ENCODE measurements at regions not wholly inside any gene's neighbourhood (a gene's known extent, or its start where the extent isn't known, plus 50 kb on each side); places are given as distances from the start of the nearest gene placed in this dataset.

DNA sequence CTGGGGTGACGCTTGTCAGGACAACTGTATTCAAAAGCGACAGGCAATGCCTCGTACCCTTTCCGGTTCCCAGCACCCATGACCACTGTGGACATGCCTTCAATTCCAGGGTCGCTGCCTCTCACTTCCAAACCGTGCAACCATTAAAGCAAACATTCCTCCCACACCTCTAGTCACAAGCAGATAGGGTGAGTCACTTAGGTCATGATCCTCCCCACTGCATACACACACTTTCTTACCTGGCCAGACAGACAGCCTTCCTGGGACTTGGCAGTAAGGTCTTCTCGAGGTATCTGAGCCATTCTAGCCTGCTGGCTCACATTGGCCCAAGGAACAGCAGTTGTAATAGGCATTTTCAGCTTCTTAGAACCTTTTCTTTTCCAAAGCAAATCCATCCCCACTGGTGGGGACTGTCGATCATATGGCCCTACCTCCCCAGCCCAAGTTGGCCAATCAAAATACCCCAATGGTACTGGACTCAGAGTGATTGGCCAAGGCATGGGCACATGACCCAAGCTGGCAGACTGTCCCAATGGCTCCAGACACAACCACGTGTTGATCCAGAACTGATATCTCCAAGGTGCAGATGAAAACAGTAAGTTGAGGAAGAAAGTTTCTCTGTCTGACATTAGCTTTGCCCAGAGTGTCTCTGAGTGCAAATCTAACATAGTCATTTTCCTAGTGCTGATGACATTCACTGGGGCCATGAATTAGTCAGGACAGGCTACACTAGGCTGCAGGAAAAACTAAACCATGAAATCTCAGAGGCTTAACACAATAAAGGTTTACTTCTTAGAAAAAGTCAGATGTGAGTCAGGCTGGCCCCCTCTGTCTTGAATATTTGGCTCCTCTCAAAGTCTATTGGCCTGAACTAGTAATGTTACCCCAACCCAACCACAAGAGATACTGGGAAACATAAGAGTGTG is 113.8 kb downstream of the RRAGC start (continued):
- TF ChIP-seq, protein P1, sequence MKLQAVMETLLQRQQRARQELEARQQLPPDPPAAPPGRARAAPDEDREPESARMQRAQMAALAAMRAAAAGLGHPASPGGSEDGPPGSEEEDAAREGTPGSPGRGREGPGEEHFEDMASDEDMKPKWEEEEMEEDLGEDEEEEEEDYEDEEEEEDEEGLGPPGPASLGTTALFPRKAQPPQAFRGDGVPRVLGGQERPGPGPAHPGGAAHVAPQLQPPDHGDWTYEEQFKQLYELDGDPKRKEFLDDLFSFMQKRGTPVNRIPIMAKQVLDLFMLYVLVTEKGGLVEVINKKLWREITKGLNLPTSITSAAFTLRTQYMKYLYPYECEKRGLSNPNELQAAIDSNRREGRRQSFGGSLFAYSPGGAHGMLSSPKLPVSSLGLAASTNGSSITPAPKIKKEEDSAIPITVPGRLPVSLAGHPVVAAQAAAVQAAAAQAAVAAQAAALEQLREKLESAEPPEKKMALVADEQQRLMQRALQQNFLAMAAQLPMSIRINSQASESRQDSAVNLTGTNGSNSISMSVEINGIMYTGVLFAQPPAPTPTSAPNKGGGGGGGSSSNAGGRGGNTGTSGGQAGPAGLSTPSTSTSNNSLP (IDR thresholded peaks at IDR 0.05; ENCODE audit: borderline replicate concordance, low read depth, low read length): no peak
- TF ChIP-seq DMBX1 (CRISPR knock-in tag; IDR thresholded peaks at IDR 0.05; ENCODE audit: borderline replicate concordance) (no peak), GATAD2A (IDR thresholded peaks at IDR 0.05) (no peak), ZNF436 (CRISPR knock-in tag; IDR thresholded peaks at IDR 0.05) (no peak), TCF7 (IDR thresholded peaks at IDR 0.05; ENCODE audit: borderline replicate concordance) (0 out of 2 replicates have a peak, but pooled peaks have one; percentile 15), ZKSCAN8 (CRISPR knock-in tag; IDR thresholded peaks at IDR 0.05) (no peak), HLTF (IDR thresholded peaks at IDR 0.05) (no peak), EP300 (IDR thresholded peaks at IDR 0.05; ENCODE audit: low read length) (peak; percentile 57; the same call in 1 of the 2 replicates), RBM25 (IDR thresholded peaks at IDR 0.05; ENCODE audit: low read depth, low read length, severe bottlenecking) (peak; percentile 52), GTF2E2 (tag; IDR thresholded peaks at IDR 0.05) (no peak), SP1 (CRISPR knock-in tag; IDR thresholded peaks at IDR 0.05) (peak; percentile 12; the same call in 1 of the 2 replicates), PHF20 (IDR thresholded peaks at IDR 0.05; ENCODE audit: partially characterized antibody) (no peak), NONO (IDR thresholded peaks at IDR 0.05; ENCODE audit: low read depth in 2 of 2, low read length in 1 of 2) (no peak), TEAD4 (IDR thresholded peaks at IDR 0.05; ENCODE audit: low read length) (peak; percentile 72), TEAD4 (CRISPR knock-in tag; IDR thresholded peaks at IDR 0.05; ENCODE audit: borderline replicate concordance) (no peak), RFX5 (IDR thresholded peaks at IDR 0.05; ENCODE audit: low read depth, low read length) (no peak), ARID1B (IDR thresholded peaks at IDR 0.05) (peak; percentile 86), EGR1 (conservative IDR thresholded peaks at IDR 0.05) (peak; percentile 49), YY1 (IDR thresholded peaks at IDR 0.05; ENCODE audit: borderline replicate concordance in 1 of 3, control insufficient read depth in 1 of 3, extremely low read depth in 1 of 3, insufficient read depth in 3 of 3, insufficient read length in 1 of 3, insufficient replicate concordance in 2 of 3, low read depth in 1 of 3, low read length in 2 of 3) (peak in 1 of 3 experiments; percentile 15), NR4A1 (CRISPR knock-in tag; IDR thresholded peaks at IDR 0.05) (no peak), NR4A1 (tag; IDR thresholded peaks at IDR 0.05) (no peak), NR1H2 (CRISPR knock-in tag; IDR thresholded peaks at IDR 0.05) (no peak), NCOR1 (IDR thresholded peaks at IDR 0.05) (peak; percentile 37; the same call in 1 of the 2 replicates)
- TF ChIP-seq, protein P2, sequence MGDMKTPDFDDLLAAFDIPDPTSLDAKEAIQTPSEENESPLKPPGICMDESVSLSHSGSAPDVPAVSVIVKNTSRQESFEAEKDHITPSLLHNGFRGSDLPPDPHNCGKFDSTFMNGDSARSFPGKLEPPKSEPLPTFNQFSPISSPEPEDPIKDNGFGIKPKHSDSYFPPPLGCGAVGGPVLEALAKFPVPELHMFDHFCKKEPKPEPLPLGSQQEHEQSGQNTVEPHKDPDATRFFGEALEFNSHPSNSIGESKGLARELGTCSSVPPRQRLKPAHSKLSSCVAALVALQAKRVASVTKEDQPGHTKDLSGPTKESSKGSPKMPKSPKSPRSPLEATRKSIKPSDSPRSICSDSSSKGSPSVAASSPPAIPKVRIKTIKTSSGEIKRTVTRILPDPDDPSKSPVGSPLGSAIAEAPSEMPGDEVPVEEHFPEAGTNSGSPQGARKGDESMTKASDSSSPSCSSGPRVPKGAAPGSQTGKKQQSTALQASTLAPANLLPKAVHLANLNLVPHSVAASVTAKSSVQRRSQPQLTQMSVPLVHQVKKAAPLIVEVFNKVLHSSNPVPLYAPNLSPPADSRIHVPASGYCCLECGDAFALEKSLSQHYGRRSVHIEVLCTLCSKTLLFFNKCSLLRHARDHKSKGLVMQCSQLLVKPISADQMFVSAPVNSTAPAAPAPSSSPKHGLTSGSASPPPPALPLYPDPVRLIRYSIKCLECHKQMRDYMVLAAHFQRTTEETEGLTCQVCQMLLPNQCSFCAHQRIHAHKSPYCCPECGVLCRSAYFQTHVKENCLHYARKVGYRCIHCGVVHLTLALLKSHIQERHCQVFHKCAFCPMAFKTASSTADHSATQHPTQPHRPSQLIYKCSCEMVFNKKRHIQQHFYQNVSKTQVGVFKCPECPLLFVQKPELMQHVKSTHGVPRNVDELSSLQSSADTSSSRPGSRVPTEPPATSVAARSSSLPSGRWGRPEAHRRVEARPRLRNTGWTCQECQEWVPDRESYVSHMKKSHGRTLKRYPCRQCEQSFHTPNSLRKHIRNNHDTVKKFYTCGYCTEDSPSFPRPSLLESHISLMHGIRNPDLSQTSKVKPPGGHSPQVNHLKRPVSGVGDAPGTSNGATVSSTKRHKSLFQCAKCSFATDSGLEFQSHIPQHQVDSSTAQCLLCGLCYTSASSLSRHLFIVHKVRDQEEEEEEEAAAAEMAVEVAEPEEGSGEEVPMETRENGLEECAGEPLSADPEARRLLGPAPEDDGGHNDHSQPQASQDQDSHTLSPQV (IDR thresholded peaks at IDR 0.05): peak; percentile 20; the same call in 1 of the 2 replicates

All from K562 (cell line).